OCI-LY7 (cell line): ENCODE measurements at regions not wholly inside any gene's neighbourhood (a gene's known extent, or its start where the extent isn't known, plus 50 kb on each side); places are given as distances from the start of the nearest gene placed in this dataset.

Experiments used
- EZH2phosphoT487 ChIP-seq: fragments of 200-600 bp; sonication (generic); IDR thresholded peaks from 2 replicates; pipeline ENCODE4 v1.6.1; 2018; ENCODE audit warnings: low read depth, borderline replicate concordance, mild to moderate bottlenecking, mixed run types, antibody characterized with exemption, low read length, moderate library complexity, mixed read lengths
- TF ChIP-seq, protein P1 (sequence below): fragments of 200-600 bp; sonication (generic); conservative IDR thresholded peaks from 2 replicates; pipeline ENCODE4 v1.5.1; 2014; ENCODE audit warnings: mild to moderate bottlenecking, antibody characterized with exemption, low read length, moderate library complexity, mixed read lengths

DNA sequence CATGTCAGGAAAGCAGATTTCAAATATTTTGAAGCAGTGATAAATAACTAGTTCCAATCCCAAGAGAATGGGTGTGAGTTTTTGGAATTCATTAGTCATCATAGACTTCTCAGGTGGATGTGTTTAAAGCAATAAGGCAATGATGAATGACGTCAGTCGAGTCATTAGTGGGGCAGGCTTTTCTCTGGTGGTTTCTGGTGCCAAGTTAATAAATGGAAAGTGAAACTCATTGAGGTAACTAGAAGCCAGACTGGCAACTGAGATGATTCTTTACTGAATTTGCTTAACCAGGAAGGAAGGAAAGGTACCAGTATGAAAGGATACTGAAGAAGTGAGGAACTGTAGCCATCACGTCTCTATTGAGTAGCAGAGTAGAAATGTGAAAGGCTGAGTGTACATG is 311.0 kb downstream of the GPAM start:
- TF ChIP-seq, protein P1, sequence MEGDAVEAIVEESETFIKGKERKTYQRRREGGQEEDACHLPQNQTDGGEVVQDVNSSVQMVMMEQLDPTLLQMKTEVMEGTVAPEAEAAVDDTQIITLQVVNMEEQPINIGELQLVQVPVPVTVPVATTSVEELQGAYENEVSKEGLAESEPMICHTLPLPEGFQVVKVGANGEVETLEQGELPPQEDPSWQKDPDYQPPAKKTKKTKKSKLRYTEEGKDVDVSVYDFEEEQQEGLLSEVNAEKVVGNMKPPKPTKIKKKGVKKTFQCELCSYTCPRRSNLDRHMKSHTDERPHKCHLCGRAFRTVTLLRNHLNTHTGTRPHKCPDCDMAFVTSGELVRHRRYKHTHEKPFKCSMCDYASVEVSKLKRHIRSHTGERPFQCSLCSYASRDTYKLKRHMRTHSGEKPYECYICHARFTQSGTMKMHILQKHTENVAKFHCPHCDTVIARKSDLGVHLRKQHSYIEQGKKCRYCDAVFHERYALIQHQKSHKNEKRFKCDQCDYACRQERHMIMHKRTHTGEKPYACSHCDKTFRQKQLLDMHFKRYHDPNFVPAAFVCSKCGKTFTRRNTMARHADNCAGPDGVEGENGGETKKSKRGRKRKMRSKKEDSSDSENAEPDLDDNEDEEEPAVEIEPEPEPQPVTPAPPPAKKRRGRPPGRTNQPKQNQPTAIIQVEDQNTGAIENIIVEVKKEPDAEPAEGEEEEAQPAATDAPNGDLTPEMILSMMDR: no peak
- TF ChIP-seq EZH2phosphoT487: no peak
